PC-9 (cell line): ENCODE measurements at regions not wholly inside any gene's neighbourhood (a gene's known extent, or its start where the extent isn't known, plus 50 kb on each side); places are given as distances from the start of the nearest gene placed in this dataset.

Experiments
- BruUV-seq: library from RNA; stranded (reverse); fragments of 400-500 nt; replicated peaks from 2 replicates; lab custom pipeline; 2021; lab: Mats Ljungman, UMichigan
- CTCF ChIA-PET: fragments of 300-600 bp; sonication (Branson Sonifier 250); formaldehyde crosslinking; loops from one replicate; lab custom pipeline; 2022; ENCODE audit warnings: antibody characterized with exemption; lab: Charles Lee
- POLR2A ChIA-PET: fragments of 300-600 bp; sonication (Branson Sonifier 250); formaldehyde crosslinking; loops from one replicate; lab custom pipeline; 2022; ENCODE audit warnings: antibody characterized with exemption; ENCODE audit not compliant: unreplicated experiment; lab: Charles Lee
- DNase-seq, 2 experiments: peaks; one replicate each; pipeline versions ENCODE4 v3.0.0 to v3.0.0-alpha.2; 2015 to 2022; ENCODE audit warnings: mixed read lengths in 1 of 2
- H2AFZ ChIP-seq: fragments of 200-600 bp; sonication (generic); 2 replicates; pipeline ENCODE4 v1.8.1; 2017; ENCODE audit warnings: antibody characterized with exemption
- H3F3A ChIP-seq: fragments of 200-600 bp; sonication (generic); 2 replicates; pipeline ENCODE4 v1.8.1; 2017; ENCODE audit warnings: antibody characterized with exemption, mild to moderate bottlenecking, low read depth; ENCODE audit not compliant: insufficient read depth
- H3K27ac ChIP-seq: fragments of 200-600 bp; sonication (generic); 2 replicates; pipeline ENCODE4 v1.6.1; 2016; ENCODE audit warnings: mixed run types
- H3K27me3 ChIP-seq: fragments of 200-600 bp; sonication (generic); 2 replicates; pipeline ENCODE4 v1.6.1; 2016; ENCODE audit warnings: low read depth, mixed run types; ENCODE audit not compliant: insufficient read depth
- H3K36me3 ChIP-seq: fragments of 200-600 bp; sonication (generic); 2 replicates; pipeline ENCODE4 v1.6.1; 2016; ENCODE audit warnings: low read depth, mixed run types
- H3K4me1 ChIP-seq: fragments of 200-600 bp; sonication (generic); replicated peaks from 2 replicates; pipeline ENCODE4 v1.6.1; 2016; ENCODE audit warnings: mixed run types; ENCODE audit not compliant: insufficient read depth
- H3K4me2 ChIP-seq: fragments of 200-600 bp; sonication (generic); 2 replicates; pipeline ENCODE4 v1.6.1; 2017; ENCODE audit warnings: mixed run types
- H3K4me3 ChIP-seq: fragments of 200-600 bp; sonication (generic); 2 replicates; pipeline ENCODE4 v1.6.1; 2016; ENCODE audit warnings: mixed run types
- H3K79me2 ChIP-seq: fragments of 200-600 bp; sonication (generic); 2 replicates; pipeline ENCODE4 v1.6.1; 2017; ENCODE audit warnings: low read depth, mixed run types
- H3K9me2 ChIP-seq: fragments of 200-600 bp; sonication (generic); 2 replicates; pipeline ENCODE4 v1.8.1; 2017; ENCODE audit warnings: mild to moderate bottlenecking; ENCODE audit not compliant: insufficient read depth
- H3K9me3 ChIP-seq: fragments of 200-600 bp; sonication (generic); 2 replicates; pipeline ENCODE4 v1.8.1; 2016; ENCODE audit warnings: low read depth; ENCODE audit not compliant: insufficient read depth
- H4K20me1 ChIP-seq: fragments of 200-600 bp; sonication (generic); 2 replicates; pipeline ENCODE4 v1.8.1; 2017; ENCODE audit not compliant: insufficient read depth
- EZH2 ChIP-seq: fragments of 200-600 bp; sonication (generic); IDR thresholded peaks from 2 replicates; pipeline ENCODE4 v1.8.0; 2017; ENCODE audit warnings: antibody characterized with exemption, low read depth
- intact Hi-C: fragments of 100-400 bp; cut with micrococcal nuclease; formaldehyde crosslinking; loops from one replicate; pipeline ENCODE4 v1.10.0; 2022; ENCODE audit not compliant: unreplicated experiment
- TF ChIP-seq, protein P1 (sequence below): fragments of 200-600 bp; sonication (generic); conservative IDR thresholded peaks from 2 replicates; pipeline ENCODE4 v1.6.1; 2017; ENCODE audit warnings: mixed run types, antibody characterized with exemption, mild to moderate bottlenecking, moderate library complexity

DNA sequence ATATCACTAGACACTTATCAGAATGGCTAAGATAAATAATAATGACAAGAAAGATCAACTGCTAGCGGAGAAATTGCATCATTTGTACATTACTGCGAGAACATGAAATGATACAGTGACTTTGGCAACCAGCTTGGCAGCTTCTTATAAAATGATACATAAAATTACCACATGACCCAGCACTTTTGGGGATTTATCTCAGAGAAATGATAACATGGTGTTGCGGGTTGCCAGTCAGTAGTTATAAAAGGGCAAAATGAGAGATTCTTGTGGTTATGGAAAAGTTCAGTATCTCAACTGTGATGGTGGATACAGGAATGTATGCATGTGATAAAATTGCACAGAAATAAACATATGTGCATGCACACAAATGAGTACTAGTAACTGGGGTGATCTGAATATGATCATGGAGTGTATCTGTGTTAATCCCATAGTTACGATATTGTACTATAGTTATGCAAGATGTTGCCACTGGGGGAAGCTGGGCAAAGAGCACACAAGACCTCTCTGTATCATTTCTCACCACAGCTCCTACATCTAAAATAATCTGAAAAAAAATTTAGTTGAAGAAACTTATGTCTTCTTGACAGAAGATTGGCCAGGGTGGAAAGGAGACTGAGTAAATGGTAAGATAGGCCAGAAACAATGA is 128.9 kb downstream of the NXNL2 start:
- Histone ChIP-seq H3K4me1 (no peaks in the 10 kb centered on the region), H2AFZ (no peak overlapping the region), H3F3A (no peaks in the 10 kb centered on the region), H3K36me3 (no peaks in the 10 kb centered on the region), H3K9me2 (no peaks in the 10 kb centered on the region), H3K4me3 (no peak overlapping the region), H3K9me3 (no peaks in the 10 kb centered on the region), H3K4me2 (no peak overlapping the region), H3K79me2 (no peaks in the 10 kb centered on the region), H4K20me1 (no peaks in the 10 kb centered on the region), H3K27ac (no peak overlapping the region), H3K27me3 (no peaks in the 10 kb centered on the region)
- TF ChIP-seq EZH2: no peak
- TF ChIP-seq, protein P1, sequence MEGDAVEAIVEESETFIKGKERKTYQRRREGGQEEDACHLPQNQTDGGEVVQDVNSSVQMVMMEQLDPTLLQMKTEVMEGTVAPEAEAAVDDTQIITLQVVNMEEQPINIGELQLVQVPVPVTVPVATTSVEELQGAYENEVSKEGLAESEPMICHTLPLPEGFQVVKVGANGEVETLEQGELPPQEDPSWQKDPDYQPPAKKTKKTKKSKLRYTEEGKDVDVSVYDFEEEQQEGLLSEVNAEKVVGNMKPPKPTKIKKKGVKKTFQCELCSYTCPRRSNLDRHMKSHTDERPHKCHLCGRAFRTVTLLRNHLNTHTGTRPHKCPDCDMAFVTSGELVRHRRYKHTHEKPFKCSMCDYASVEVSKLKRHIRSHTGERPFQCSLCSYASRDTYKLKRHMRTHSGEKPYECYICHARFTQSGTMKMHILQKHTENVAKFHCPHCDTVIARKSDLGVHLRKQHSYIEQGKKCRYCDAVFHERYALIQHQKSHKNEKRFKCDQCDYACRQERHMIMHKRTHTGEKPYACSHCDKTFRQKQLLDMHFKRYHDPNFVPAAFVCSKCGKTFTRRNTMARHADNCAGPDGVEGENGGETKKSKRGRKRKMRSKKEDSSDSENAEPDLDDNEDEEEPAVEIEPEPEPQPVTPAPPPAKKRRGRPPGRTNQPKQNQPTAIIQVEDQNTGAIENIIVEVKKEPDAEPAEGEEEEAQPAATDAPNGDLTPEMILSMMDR: no peak
- DNase-seq: no peak
- CTCF ChIA-PET: no interaction called here
- no TSS peak for BruUV-seq
- intact Hi-C loops: no loop called here
- POLR2A ChIA-PET: no interaction called here

DNA sequence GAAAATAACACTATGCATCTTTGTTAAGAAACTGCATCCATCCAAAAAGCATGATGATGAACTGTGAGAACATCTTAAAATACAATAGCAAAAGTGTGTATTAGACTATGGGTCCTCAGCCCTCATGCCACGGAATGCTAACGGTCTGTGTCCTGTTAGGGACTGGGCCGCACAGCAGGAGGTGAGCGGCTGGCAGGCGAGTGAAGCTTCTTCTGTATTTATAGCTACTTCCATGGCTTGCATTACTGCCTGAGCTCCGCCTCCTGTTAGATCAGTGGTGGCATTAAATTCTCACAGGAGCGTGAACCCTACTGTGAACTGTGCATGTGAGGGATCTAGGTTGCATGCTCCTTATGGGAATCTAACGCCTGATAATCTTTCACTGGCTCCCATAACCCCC is 129.8 kb downstream of the NXNL2 start:
- no peaks in the 10 kb centered on the region for H3K27me3 ChIP-seq
- no TSS peak for BruUV-seq
- CTCF ChIA-PET: no interaction called here

DNA sequence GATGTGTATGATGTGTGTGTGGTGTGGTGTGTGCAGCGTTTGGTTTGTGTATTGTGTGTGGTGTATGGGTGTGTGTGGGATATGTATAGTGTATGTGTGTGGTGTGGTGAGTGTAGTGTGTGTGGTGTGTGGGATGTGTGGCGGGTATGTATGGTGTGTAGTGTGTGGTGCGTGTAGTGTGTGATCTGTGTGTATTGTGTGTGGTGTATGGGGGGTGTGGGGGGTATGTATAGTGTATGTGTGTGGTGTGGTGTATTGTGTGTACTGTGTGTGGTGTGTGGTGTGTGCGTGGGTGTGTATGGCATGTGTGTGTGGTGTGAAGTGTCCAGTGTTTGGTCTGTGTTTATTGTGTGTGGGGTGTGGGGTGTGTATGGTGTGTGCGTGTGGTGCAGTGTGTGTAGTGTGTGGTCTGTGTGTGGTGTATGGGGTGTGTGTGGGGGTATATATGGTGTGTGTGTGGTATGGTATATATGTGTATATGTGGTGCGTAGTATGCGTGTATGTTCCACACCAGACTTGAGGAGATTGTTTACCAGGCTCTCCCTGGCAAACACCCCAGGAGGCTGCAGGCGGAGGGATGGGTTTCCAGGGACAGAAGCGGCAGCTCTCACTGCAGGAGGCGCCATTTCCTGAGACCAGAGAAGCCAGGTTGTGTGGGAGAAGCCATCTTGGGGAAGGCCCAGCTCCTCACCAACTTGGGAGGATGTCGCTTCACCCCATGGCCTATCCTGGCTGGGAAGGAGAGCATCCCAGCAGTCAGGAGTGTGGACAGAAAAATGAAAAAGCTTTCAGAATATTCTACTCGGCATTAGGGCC is 138.1 kb downstream of the NXNL2 start:
- TF ChIP-seq, protein P1: no peak
- TF ChIP-seq EZH2: no peak
- CTCF ChIA-PET: interaction anchor here (0.5 to 0.6 kb wide), 2 partner anchors 62 to 258 kb away, joined by 3 to 15 read pairs; no protein-coding TSS in a partner anchor

More for the DNA sequence above, 129.8 kb downstream of the NXNL2 start:
- no peaks in the 10 kb centered on the region for H3K36me3 ChIP-seq
- H2AFZ ChIP-seq: no peak overlapping the region
- no peaks in the 10 kb centered on the region for H3F3A ChIP-seq
- H3K79me2 ChIP-seq: no peaks in the 10 kb centered on the region
- H3K9me2 ChIP-seq: no peaks in the 10 kb centered on the region
- no peak overlapping the region for H3K27ac ChIP-seq
- H3K4me2 ChIP-seq: no peak overlapping the region
- TF ChIP-seq EZH2: no peak
- TF ChIP-seq, protein P1: no peak
- no peaks in the 10 kb centered on the region for H4K20me1 ChIP-seq
- intact Hi-C loops: no loop called here
- no peaks in the 10 kb centered on the region for H3K4me1 ChIP-seq
- no peak overlapping the region for H3K4me3 ChIP-seq
- no peak for DNase-seq
- H3K9me3 ChIP-seq: no peaks in the 10 kb centered on the region
- POLR2A ChIA-PET: no interaction called here

More for the DNA sequence above, 138.1 kb downstream of the NXNL2 start:
- POLR2A ChIA-PET: interaction anchor here (0.7 kb wide), 1 partner anchor 260 kb away, joined by 4 read pairs; no protein-coding TSS in a partner anchor
- Histone ChIP-seq H3K4me1 (no peaks in the 10 kb centered on the region), H3K4me3 (no peak overlapping the region), H4K20me1 (no peaks in the 10 kb centered on the region), H3K36me3 (no peaks in the 10 kb centered on the region), H3F3A (no peaks in the 10 kb centered on the region), H3K27me3 (no peaks in the 10 kb centered on the region), H3K79me2 (no peaks in the 10 kb centered on the region), H3K4me2 (no peak overlapping the region), H2AFZ (no peak overlapping the region), H3K27ac (no peak overlapping the region), H3K9me2 (no peaks in the 10 kb centered on the region), H3K9me3 (no peaks in the 10 kb centered on the region)
- no peak for DNase-seq
- intact Hi-C loops: no loop called here
- BruUV-seq: no TSS peak
